ENCODE measurements at regions not wholly inside any gene's neighbourhood (a gene's known extent, or its start where the extent isn't known, plus 50 kb on each side); places are given as distances from the start of the nearest gene placed in this dataset.

DNA sequence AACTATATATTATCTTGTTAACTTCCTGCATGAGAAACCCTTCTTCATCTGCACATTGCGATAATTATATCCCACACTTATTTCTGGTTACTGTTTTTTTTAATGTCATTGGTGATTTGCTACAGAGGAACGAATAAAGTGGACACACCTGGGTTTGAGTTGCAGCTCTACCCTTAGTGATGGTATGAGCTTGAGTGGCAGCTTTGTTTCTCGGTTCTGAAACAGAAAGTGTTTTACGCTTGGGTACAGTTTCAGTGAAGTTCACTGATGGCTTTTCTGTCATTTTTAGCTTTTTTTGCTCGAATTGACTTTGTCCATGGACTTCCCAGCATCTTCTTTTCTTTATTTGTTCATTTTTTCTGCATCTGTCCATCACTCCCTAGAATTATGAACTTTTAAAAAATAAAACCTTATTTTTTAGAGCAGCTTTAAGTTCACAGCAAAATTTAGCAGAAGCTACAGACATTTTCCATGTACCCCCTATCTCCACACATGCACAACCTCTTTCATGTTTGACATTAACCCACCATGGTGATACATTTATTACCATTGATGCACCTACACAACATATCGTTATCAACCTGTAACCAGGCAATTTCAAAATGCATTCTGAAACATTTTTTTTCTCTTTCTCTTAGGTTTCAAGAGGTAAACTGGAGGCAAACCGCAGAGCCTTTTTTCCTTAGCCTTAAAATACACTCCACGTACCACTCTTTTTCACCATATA, 1041.6 kb upstream of the PRKX start:
- no peaks in the 10 kb centered on the region for H4K20me1 ChIP-seq (replicated peaks; ENCODE audit: control insufficient read depth, extremely low read depth, insufficient read depth, low read length)
- DNase-seq (ENCODE audit: low read depth, low spot score) = no peak
- no peaks in the 10 kb centered on the region for H3K27me3 ChIP-seq (ENCODE audit: control insufficient read depth in 2 of 2, insufficient read depth in 2 of 2, low read length in 2 of 2)
- no peaks in the 10 kb centered on the region for H3K9me1 ChIP-seq (replicated peaks; ENCODE audit: control insufficient read depth, extremely low read depth, insufficient read depth, low read length)
- intact Hi-C loops (cut with micrococcal nuclease) = no loop called here
- no peak overlapping the region for H3K9ac ChIP-seq (replicated peaks; ENCODE audit: extremely low read depth, insufficient read depth, low read length)
- H2AFZ ChIP-seq (ENCODE audit: low read depth, low read length) = no peak overlapping the region
- ChIA-PET CTCF (no interaction called here), POLR2A (no interaction called here)
- no peaks in the 10 kb centered on the region for H3K4me1 ChIP-seq (ENCODE audit: control insufficient read depth, extremely low read depth, insufficient read depth, low read length)
- TF ChIP-seq JUN (IDR thresholded peaks at IDR 0.05; ENCODE audit: borderline replicate concordance, insufficient read depth, insufficient read length, low read depth) (no peak), POLR2AphosphoS5 (IDR thresholded peaks at IDR 0.05; ENCODE audit: insufficient read depth, low read depth, low read length) (no peak)
- TF ChIP-seq, protein P1, sequence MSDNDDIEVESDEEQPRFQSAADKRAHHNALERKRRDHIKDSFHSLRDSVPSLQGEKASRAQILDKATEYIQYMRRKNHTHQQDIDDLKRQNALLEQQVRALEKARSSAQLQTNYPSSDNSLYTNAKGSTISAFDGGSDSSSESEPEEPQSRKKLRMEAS (IDR thresholded peaks at IDR 0.05; ENCODE audit: insufficient read depth, insufficient read length) = no peak
- H3K4me3 ChIP-seq (replicated peaks in 1 of 3; ENCODE audit: insufficient read depth in 1 of 3, low read depth in 1 of 3, low read length in 3 of 3) = no peak overlapping the region
- H3K36me3 ChIP-seq (ENCODE audit: control insufficient read depth in 2 of 2, extremely low read depth in 1 of 2, insufficient read depth in 2 of 2, low read length in 2 of 2) = no peaks in the 10 kb centered on the region
- dilution Hi-C loops (cut with MboI; ENCODE audit: extremely low pct_ligation_motif_present, low sequenced_read_pairs) = no loop called here
- H3K4me2 ChIP-seq (ENCODE audit: insufficient read depth, low read length) = no peak overlapping the region
- no TSS peak for BruUV-seq (replicated peaks)
- no peaks in the 10 kb centered on the region for H3K9me3 ChIP-seq (replicated peaks; ENCODE audit: control insufficient read depth, insufficient read depth, low read length)
- no peak for FAIRE-seq
- no peaks in the 10 kb centered on the region for H3K79me2 ChIP-seq (ENCODE audit: control insufficient read depth, insufficient read depth, low read length)
- H3K27ac ChIP-seq (ENCODE audit: insufficient read depth, low read depth, low read length) = no peak overlapping the region

DNA sequence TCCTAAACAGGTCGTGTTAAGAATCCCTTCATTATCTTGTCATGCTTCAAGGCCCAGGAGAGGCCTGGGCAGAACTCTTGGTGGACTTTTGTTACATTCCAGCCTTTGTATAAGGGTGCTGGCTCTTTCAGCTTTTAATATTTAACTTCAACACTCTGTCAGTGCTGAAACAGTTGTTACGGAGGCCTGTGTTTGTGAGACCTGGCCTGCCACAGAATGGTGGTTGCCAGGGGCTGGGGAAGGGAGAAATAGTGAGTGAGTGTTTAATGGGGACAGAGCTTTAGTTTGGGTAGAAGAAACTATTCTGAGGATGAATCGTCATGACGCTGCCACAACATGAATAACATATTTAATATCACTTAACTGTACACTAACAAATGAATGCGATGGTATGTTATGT, 1027.6 kb upstream of the PRKX start:
- CTCF ChIA-PET = no interaction called here
- Histone ChIP-seq H3K27me3 (ENCODE audit: control insufficient read depth in 2 of 2, insufficient read depth in 2 of 2, low read length in 2 of 2) (no peaks in the 10 kb centered on the region), H3K4me3 (replicated peaks in 1 of 3; ENCODE audit: insufficient read depth in 1 of 3, low read depth in 1 of 3, low read length in 3 of 3) (no peak overlapping the region), H3K9ac (replicated peaks; ENCODE audit: extremely low read depth, insufficient read depth, low read length) (no peak overlapping the region), H3K4me1 (ENCODE audit: control insufficient read depth, extremely low read depth, insufficient read depth, low read length) (no peaks in the 10 kb centered on the region), H3K4me2 (ENCODE audit: insufficient read depth, low read length) (no peak overlapping the region), H3K79me2 (ENCODE audit: control insufficient read depth, insufficient read depth, low read length) (no peaks in the 10 kb centered on the region), H2AFZ (ENCODE audit: low read depth, low read length) (no peak overlapping the region), H3K9me1 (replicated peaks; ENCODE audit: control insufficient read depth, extremely low read depth, insufficient read depth, low read length) (no peaks in the 10 kb centered on the region), H3K36me3 (ENCODE audit: control insufficient read depth in 2 of 2, extremely low read depth in 1 of 2, insufficient read depth in 2 of 2, low read length in 2 of 2) (no peaks in the 10 kb centered on the region), H3K9me3 (replicated peaks; ENCODE audit: control insufficient read depth, insufficient read depth, low read length) (no peaks in the 10 kb centered on the region), H4K20me1 (replicated peaks; ENCODE audit: control insufficient read depth, extremely low read depth, insufficient read depth, low read length) (no peaks in the 10 kb centered on the region), H3K27ac (ENCODE audit: insufficient read depth, low read depth, low read length) (no peak overlapping the region)
- POLR2A ChIA-PET = no interaction called here
- intact Hi-C loops (cut with micrococcal nuclease) (no loop called here), dilution Hi-C loops (cut with MboI; ENCODE audit: extremely low pct_ligation_motif_present, low sequenced_read_pairs) (no loop called here)
- DNase-seq (ENCODE audit: low read depth, low spot score) (no peak), FAIRE-seq (no peak)
- no TSS peak for BruUV-seq (replicated peaks)
- TF ChIP-seq POLR2AphosphoS5 (IDR thresholded peaks at IDR 0.05; ENCODE audit: insufficient read depth, low read depth, low read length) (no peak), JUN (IDR thresholded peaks at IDR 0.05; ENCODE audit: borderline replicate concordance, insufficient read depth, insufficient read length, low read depth) (no peak), GATA2 (IDR thresholded peaks at IDR 0.05; ENCODE audit: insufficient read depth, insufficient read length, low read depth, low read length) (no peak), MYC (IDR thresholded peaks at IDR 0.05; ENCODE audit: low read depth, low read length) (no peak), EZH2 (IDR thresholded peaks at IDR 0.05; ENCODE audit: borderline replicate concordance, low read depth, low read length, severe bottlenecking) (no peak), FOS (IDR thresholded peaks at IDR 0.05; ENCODE audit: borderline replicate concordance, insufficient read depth, low read length) (no peak), POLR2A (IDR thresholded peaks at IDR 0.05; ENCODE audit: low read depth, low read length) (no peak)
- TF ChIP-seq, protein P2, sequence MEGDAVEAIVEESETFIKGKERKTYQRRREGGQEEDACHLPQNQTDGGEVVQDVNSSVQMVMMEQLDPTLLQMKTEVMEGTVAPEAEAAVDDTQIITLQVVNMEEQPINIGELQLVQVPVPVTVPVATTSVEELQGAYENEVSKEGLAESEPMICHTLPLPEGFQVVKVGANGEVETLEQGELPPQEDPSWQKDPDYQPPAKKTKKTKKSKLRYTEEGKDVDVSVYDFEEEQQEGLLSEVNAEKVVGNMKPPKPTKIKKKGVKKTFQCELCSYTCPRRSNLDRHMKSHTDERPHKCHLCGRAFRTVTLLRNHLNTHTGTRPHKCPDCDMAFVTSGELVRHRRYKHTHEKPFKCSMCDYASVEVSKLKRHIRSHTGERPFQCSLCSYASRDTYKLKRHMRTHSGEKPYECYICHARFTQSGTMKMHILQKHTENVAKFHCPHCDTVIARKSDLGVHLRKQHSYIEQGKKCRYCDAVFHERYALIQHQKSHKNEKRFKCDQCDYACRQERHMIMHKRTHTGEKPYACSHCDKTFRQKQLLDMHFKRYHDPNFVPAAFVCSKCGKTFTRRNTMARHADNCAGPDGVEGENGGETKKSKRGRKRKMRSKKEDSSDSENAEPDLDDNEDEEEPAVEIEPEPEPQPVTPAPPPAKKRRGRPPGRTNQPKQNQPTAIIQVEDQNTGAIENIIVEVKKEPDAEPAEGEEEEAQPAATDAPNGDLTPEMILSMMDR (IDR thresholded peaks at IDR 0.05; ENCODE audit: extremely low read depth in 1 of 2, insufficient read depth in 1 of 2, low read depth in 1 of 2, low read length in 2 of 2) = no peak
- TF ChIP-seq, protein P1 (IDR thresholded peaks at IDR 0.05; ENCODE audit: insufficient read depth, insufficient read length) = no peak
